GM12878 (cell line): ENCODE measurements at regions not wholly inside any gene's neighbourhood (a gene's known extent, or its start where the extent isn't known, plus 50 kb on each side); places are given as distances from the start of the nearest gene placed in this dataset.

Experiments
- EZH2 ChIP-seq: IDR thresholded peaks from 2 replicates; pipeline ENCODE4 v1.6.1; 2012; ENCODE audit warnings: low read depth, mild to moderate bottlenecking, control low read depth, inconsistent platforms, low read length, borderline replicate concordance; ENCODE audit not compliant: control insufficient read depth
- IRF5 ChIP-seq: fragments of 450-650 bp; IDR thresholded peaks from 2 replicates; pipeline ENCODE4 v1.6.1; 2017; ENCODE audit warnings: borderline replicate concordance
- MYC ChIP-seq: IDR thresholded peaks from 2 replicates; pipeline ENCODE4 v1.6.1; 2011; ENCODE audit warnings: mild to moderate bottlenecking, low read length, moderate library complexity, inconsistent platforms; ENCODE audit not compliant: insufficient read depth, insufficient replicate concordance, insufficient read length, severe bottlenecking
- REST ChIP-seq: IDR thresholded peaks from 2 replicates; pipeline ENCODE4 v1.6.1; 2012; ENCODE audit warnings: mild to moderate bottlenecking, low read depth, low read length
- ZBED1 ChIP-seq: IDR thresholded peaks from 2 replicates; pipeline ENCODE4 v1.6.1; 2016; ENCODE audit warnings: borderline replicate concordance
- ZNF592 ChIP-seq: fragments of 450-650 bp; IDR thresholded peaks from 2 replicates; pipeline ENCODE4 v1.6.1; 2017; ENCODE audit warnings: mild to moderate bottlenecking, moderate library complexity

GRCh38 chr10:44063686-44064085 lies 321.2 kb downstream of the CXCL12 start:
- TF ChIP-seq MYC (no peak), ZBED1 (no peak), EZH2 (no peak), ZNF592 (no peak), IRF5 (no peak), REST (no peak)
